ENCODE measurements at regions not wholly inside any gene's neighbourhood (a gene's known extent, or its start where the extent isn't known, plus 50 kb on each side); places are given as distances from the start of the nearest gene placed in this dataset.
"Not testable (repeated sequence)": the region's sequence is repeated elsewhere in the genome, so short reads cannot be mapped to it uniquely, and the experiment has no call there.

- H3K27ac ChIP-seq (ENCODE audit: low read depth in 1 of 2, low read length in 2 of 2): no peak overlapping the region
- no peak for ATAC-seq (ENCODE audit: poor library complexity)
- intact Hi-C loops (cut with DNase I, micrococcal nuclease): no loop called here
Observed at GRCh38 chr2:240260664-240261063, 120.2 kb upstream of the OTOS start.

GRCh38 chr2:240262578-240262977 lies 122.1 kb upstream of the OTOS start:
- ATAC-seq (ENCODE audit: poor library complexity); H3K9me3 Mint-ChIP-seq; POLR2A ChIA-PET; H3K4me1 ChIP-seq (ENCODE audit: insufficient read depth, low read length); H3K36me3 ChIP-seq (ENCODE audit: insufficient read depth, low read length); DNase-seq; H3K27me3 Mint-ChIP-seq; H3K27ac Mint-ChIP-seq; H3K4me1 Mint-ChIP-seq (ENCODE audit: low read depth); H3K27ac ChIP-seq (ENCODE audit: low read depth in 1 of 2, low read length in 2 of 2); H3K4me3 ChIP-seq (ENCODE audit: low read length); intact Hi-C loops (cut with DNase I, micrococcal nuclease); H3K27me3 ChIP-seq (ENCODE audit: control insufficient read depth in 1 of 2, insufficient read depth in 2 of 2, low read length in 2 of 2); H3K36me3 Mint-ChIP-seq (ENCODE audit: low read depth); H3K4me3 Mint-ChIP-seq; CTCF ChIA-PET: not testable (repeated sequence)
- peaks cover 17 to 18% of the 10 kb centered on the region in 2 experiments for H3K9me3 ChIP-seq (ENCODE audit: control insufficient read depth in 1 of 2, insufficient read depth in 1 of 2, low read length in 2 of 2)

More at GRCh38 chr2:240260664-240261063, 120.2 kb upstream of the OTOS start:
- peaks cover 17 to 18% of the 10 kb centered on the region in 2 experiments for H3K9me3 ChIP-seq (ENCODE audit: control insufficient read depth in 1 of 2, insufficient read depth in 1 of 2, low read length in 2 of 2)
- Mint-ChIP-seq H3K4me3 (no peak overlapping the region), H3K27ac (no peak overlapping the region), H3K4me1 (ENCODE audit: low read depth) (no peaks in the 10 kb centered on the region), H3K9me3 (peaks cover 8% of the 10 kb centered on the region), H3K27me3 (peaks cover 2% of the 10 kb centered on the region), H3K36me3 (ENCODE audit: low read depth) (no peaks in the 10 kb centered on the region)
- H3K27me3 ChIP-seq (ENCODE audit: control insufficient read depth in 1 of 2, insufficient read depth in 2 of 2, low read length in 2 of 2): no peaks in the 10 kb centered on the region
- DNase-seq: no peak
- ChIA-PET POLR2A (no interaction called here), CTCF (no interaction called here)
- no peak overlapping the region for H3K4me3 ChIP-seq (ENCODE audit: low read length)
- no peaks in the 10 kb centered on the region for H3K36me3 ChIP-seq (ENCODE audit: insufficient read depth, low read length)
- no peak for TF ChIP-seq CTCF (IDR thresholded peaks at IDR 0.05)
- H3K4me1 ChIP-seq (ENCODE audit: insufficient read depth, low read length): no peaks in the 10 kb centered on the region

- H3K36me3 Mint-ChIP-seq (ENCODE audit: low read depth): no peaks in the 10 kb centered on the region
- H3K27ac Mint-ChIP-seq: no peak overlapping the region
- H3K4me3 Mint-ChIP-seq: no peak overlapping the region
- Histone ChIP-seq H3K36me3 (ENCODE audit: insufficient read depth, low read length) (no peaks in the 10 kb centered on the region), H3K27me3 (ENCODE audit: control insufficient read depth in 1 of 2, insufficient read depth in 2 of 2, low read length in 2 of 2) (peaks cover 18 to 41% of the 10 kb centered on the region in 2 experiments), H3K27ac (ENCODE audit: low read depth in 1 of 2, low read length in 2 of 2) (no peak overlapping the region), H3K9me3 (ENCODE audit: control insufficient read depth in 1 of 2, insufficient read depth in 1 of 2, low read length in 2 of 2) (peaks cover 5 to 13% of the 10 kb centered on the region in 2 experiments), H3K4me1 (ENCODE audit: insufficient read depth, low read length) (no peaks in the 10 kb centered on the region), H3K4me3 (ENCODE audit: low read length) (no peak overlapping the region)
- CTCF ChIA-PET: no interaction called here
- DNase-seq: peak in 1 of 14 experiments; percentile 11
- no peak for ATAC-seq (ENCODE audit: poor library complexity)
- H3K9me3 Mint-ChIP-seq: peaks cover 13% of the 10 kb centered on the region
- H3K27me3 Mint-ChIP-seq: peaks cover 49% of the 10 kb centered on the region
- no peak for TF ChIP-seq CTCF (IDR thresholded peaks at IDR 0.05)
- no peaks in the 10 kb centered on the region for H3K4me1 Mint-ChIP-seq (ENCODE audit: low read depth)
- intact Hi-C loops (cut with DNase I, micrococcal nuclease): no loop called here
- POLR2A ChIA-PET: no interaction called here
Observed at GRCh38 chr2:240269380-240269779, 128.9 kb upstream of the OTOS start.

- Mint-ChIP-seq H3K4me1 (ENCODE audit: low read depth) (no peaks in the 10 kb centered on the region), H3K9me3 (peaks cover 13% of the 10 kb centered on the region), H3K27me3 (peaks cover 54% of the 10 kb centered on the region), H3K27ac (no peak overlapping the region), H3K4me3 (no peak overlapping the region), H3K36me3 (ENCODE audit: low read depth) (no peaks in the 10 kb centered on the region)
- CTCF ChIA-PET: no interaction called here
- H3K4me3 ChIP-seq (ENCODE audit: low read length): no peak overlapping the region
- no peak for TF ChIP-seq CTCF (IDR thresholded peaks at IDR 0.05)
- DNase-seq (peak in 1 of 14 experiments; percentile 7), ATAC-seq (ENCODE audit: poor library complexity) (no peak)
- intact Hi-C loops (cut with DNase I, micrococcal nuclease): no loop called here
- peaks cover 18 to 41% of the 10 kb centered on the region in 2 experiments for H3K27me3 ChIP-seq (ENCODE audit: control insufficient read depth in 1 of 2, insufficient read depth in 2 of 2, low read length in 2 of 2)
- no peak overlapping the region for H3K27ac ChIP-seq (ENCODE audit: low read depth in 1 of 2, low read length in 2 of 2)
- no peaks in the 10 kb centered on the region for H3K36me3 ChIP-seq (ENCODE audit: insufficient read depth, low read length)
- POLR2A ChIA-PET: no interaction called here
- no peaks in the 10 kb centered on the region for H3K4me1 ChIP-seq (ENCODE audit: insufficient read depth, low read length)
- peaks cover 5 to 13% of the 10 kb centered on the region in 2 experiments for H3K9me3 ChIP-seq (ENCODE audit: control insufficient read depth in 1 of 2, insufficient read depth in 1 of 2, low read length in 2 of 2)
Observed at GRCh38 chr2:240269886-240270285, 129.4 kb upstream of the OTOS start.

Measured in CD4-positive, alpha-beta T cell (primary cell).